NT2/D1 (cell line): ENCODE measurements at regions not wholly inside any gene's neighbourhood (a gene's known extent, or its start where the extent isn't known, plus 50 kb on each side); places are given as distances from the start of the nearest gene placed in this dataset.

ENCODE experiments used
- SUZ12 ChIP-seq: IDR thresholded peaks from 2 replicates; pipeline ENCODE4 v1.6.1; 2011; ENCODE audit not compliant: insufficient read length, insufficient read depth; ENCODE audit errors: extremely low read depth
- ZNF274 ChIP-seq: IDR thresholded peaks from 2 replicates; pipeline ENCODE4 v1.6.1; 2011; ENCODE audit warnings: mild to moderate bottlenecking, low read depth, low read length

- no peak for TF ChIP-seq SUZ12
- TF ChIP-seq ZNF274 = no peak
Measured at GRCh38 chr15:23835953-23836352, 148.8 kb upstream of the NDN start.
